HL-60/S4 treated with phorbol 12-myristate 13-acetate at 8.2 ng/mL for 4 days and 3 days (cell line): ENCODE measurements at regions not wholly inside any gene's neighbourhood (a gene's known extent, or its start where the extent isn't known, plus 50 kb on each side); places are given as distances from the start of the nearest gene placed in this dataset.
"Not testable (repeated sequence)": the region's sequence is repeated elsewhere in the genome, so short reads cannot be mapped to it uniquely, and the experiment has no call there.

Experiments used
- in situ Hi-C: fragments of 300-500 bp; cut with MboI; formaldehyde crosslinking; loops from 2 replicates; pipeline ENCODE4 v1.15.0; 2022; ENCODE audit warnings: low sequenced_read_pairs

DNA sequence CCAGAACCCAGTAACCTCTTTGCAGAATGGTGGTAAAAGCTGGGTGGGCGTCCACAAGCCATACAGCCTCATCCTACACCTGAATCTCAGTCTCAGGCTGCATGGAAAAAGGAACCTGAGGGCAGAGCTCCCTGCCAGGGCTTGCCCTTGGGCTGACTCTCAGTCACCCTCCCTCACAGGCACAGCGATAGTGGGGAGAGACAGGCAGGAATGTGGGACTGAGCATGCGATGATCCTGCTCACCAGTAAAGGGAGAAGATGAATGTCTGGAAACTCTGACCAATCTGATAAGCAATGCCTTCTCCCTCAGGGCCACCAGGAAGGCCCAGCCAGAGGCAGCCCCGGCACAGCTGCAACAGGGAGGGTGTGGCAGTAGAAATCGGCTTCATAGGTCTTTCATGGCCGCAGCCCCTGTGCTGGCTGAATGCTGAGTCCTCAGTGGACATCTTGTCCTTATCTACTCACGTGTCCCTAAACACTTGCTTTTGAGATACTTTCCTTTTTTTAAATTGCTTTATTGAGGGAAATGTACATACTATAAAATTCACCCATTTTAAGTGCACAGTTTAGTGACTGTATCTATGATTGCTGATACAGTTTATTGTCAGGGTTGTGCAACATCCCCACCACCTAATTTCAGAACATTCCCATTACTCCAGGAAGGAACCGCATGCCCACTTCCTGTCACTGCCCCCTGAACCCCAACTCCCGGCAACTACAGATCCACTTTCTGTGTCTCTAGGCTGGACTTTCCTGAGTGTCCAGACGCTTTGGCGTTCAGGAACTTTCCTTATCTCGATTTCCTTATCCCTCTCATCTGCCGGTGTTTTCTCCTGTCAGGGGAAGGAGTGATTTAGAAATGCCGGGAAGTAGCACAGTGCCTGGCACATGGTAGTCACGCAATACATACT is 258.1 kb downstream of the PCNX1 start:
- in situ Hi-C loops = no loop called here

DNA sequence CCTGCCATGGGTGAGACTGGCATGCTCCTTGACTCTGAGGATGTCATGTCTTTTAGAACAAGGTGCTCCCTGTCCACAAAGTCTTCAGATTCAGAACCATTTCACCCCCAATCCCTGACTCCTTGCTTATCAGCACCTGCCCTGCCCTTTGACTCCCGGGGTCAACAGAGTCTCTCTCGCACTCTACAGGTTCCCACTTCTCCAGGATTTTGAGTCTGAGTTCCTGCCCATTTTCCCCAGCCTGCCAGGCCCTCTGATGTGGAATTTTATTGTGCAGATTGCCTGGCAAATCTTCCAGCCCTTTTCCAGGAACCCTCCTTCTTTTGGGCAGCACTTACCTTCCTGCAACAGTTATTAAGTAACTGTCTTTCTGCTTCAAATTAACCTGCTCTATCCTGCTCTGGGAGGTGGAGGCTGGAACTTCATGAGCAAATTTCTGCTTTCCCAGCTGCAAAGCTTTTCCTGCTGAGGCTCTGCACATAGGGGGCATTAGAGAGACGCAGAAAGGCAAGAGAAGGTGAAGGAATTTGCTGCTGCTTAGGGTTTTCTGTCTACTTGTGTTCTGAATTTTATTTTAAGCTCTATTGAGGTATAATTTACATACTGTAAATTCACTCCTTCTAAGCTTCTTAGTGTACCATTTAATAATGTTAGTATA is 259.1 kb downstream of the PCNX1 start:
- in situ Hi-C loops = no loop called here

DNA sequence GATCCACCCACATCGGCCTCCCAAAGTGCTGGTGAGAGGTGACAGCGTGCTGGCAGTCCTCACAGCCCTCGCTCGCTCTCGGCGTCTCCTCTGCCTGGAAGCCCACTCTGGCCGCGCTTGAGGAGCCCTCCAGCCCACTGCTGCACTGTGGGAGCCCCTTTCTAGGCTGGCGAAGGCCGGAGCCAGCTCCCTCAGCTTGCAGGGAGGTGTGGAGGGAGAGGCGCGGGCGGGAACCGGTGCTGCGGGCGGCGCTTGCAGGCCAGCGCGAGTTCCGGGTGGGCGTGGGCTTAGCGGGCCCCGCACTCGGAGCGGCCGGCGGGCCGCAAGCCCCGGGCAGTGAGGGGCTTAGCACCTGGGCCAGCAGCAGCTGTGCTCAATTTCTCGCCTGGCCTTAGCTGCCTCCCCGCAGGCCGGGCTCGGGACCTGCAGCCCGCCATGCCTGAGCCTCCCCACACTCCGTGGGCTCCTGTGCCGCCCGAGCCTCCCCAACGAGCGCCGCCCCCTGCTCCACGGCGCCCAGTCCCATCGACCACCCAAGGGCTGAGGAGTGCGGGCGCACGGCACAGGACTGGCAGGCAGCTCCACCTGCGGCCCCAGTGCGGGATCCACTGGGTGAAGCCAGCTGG is 260.2 kb downstream of the PCNX1 start:
- in situ Hi-C loops = not testable (repeated sequence)

DNA sequence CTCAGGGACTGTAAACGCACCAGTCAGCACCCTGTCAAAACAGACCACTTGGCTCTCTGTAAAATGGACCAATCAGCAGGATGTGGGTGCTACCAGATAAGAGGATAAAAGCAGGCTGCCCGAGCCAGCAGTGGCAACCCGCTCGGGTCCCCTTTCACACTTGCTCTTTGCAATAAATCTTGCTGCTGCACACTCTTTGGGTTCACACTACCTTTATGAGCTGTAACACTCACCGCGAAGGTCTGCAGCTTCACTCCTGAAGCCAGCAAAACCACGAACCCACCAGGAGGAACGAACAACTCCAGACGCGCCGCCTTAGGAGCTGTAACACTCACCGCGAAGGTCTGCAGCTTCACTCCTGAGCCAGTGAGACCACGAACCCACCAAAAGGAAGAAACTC is 260.9 kb downstream of the PCNX1 start:
- in situ Hi-C loops = not testable (repeated sequence)

DNA sequence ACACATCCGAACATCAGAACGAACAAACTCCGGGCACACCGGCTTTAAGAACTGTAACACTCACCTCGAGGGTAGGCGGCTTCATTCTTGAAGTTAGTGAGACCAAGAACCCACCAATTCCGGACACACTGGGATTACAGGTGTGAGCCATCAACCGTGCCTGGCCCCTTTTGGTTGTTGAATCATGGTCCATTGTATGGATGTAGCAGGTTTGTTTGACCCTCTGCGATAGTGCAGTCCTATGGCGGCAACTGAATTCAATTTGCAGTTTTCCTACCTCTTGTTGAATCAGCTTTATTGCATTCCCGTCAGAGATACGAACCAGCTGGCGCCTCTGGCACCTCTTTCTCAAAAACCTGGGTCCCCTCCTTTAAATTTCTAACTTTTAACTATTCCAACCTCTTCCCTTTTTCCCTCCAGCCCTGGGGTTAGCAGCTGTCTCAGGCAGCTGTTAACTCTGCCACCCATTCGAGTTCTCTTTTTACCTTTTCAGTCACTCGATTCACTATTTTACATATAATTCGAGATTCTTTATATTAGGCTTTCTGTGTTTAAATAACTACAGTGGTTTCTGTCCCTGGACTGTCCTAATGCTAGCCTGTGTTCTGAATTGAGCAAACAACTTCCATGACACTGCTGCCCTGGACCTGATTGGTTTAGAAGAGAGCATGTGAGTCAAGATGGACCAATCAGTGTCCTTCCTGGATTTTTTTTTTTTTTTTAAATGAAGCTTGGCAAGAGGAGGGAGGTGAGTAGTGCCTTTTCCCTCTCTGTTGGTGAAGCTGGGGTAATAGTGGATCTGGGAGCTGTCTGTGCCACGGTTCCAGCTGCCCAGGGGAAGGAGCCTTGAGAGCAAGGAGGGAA is 261.5 kb downstream of the PCNX1 start:
- in situ Hi-C loops = no loop called here

DNA sequence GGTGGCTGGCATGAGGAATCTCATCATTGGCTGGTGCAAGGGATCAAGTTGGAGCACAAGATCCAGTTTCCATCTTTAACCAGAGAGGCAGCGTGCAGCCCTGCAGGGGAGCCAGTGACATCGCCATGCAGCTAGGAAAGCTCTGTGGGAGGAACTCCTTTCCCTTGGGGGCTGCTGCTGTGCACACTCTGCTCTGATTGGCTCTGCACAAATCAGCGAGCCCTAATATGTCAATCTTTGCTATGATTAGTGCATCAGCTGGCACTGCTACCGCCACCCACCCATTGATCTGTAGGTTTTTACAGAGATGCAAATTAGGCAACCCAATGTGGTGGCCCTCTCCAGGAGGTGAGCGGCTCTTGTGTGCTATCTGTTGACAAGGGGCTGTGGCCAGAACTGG is 262.6 kb downstream of the PCNX1 start:
- in situ Hi-C loops = no loop called here

DNA sequence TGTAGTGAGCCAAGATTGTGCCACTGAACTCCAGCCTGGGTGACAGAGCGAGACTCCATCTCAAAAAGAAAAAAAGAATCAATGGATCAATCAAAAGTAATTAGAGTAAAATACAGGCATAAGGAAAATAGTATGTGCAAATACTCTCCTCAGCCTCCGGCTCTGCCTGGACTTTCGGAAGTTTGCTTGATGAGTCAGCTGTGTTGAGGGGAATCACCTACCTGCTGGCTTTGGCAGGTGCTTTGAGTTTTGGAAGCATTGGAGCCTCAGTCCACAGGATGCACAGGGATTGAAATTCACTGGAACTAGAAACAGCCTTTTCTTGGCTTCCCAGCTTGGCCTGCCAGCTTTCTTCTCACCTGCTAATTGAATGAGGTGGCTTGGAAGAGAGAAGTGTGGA is 268.2 kb downstream of the PCNX1 start:
- in situ Hi-C loops = no loop called here

DNA sequence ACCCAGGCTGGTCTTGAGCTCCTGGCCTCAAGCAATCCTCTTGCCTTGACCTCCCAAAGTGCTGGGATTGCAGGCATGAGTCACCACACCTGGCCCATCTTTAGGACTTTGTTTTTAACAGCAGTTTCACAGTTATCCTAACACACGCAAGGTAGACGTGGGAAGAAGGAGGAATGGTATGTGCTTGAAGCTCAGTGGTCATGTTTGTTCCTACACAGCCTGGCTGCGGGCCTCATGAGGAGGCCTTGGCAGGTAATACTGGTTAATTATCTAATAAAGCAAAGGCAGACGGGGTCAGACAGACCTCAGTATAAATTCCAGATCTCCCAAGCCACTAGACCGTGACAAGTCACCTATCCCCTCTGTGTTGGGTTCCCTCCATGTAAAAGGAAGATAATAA is 271.8 kb downstream of the PCNX1 start:
- in situ Hi-C loops = no loop called here

DNA sequence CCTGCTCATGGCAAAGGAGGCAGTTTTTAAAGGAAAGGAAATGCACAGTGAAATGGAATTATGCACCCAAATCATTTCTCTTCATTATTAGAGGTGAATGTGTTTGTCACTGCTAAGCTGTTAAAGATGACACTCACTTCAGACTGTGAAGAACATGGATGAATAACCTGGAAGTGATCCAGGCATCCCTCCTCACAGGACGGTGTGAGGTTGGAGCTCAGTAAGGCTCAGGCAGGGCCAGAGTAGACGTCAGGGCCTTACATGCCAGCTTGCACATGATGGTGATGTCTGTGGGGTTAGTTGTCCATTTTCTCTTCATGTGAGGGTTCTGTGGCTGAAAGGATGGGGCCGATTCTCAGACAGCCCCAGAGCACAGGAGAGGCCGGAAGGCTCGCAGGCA is 273.1 kb downstream of the PCNX1 start:
- in situ Hi-C loops = no loop called here

DNA sequence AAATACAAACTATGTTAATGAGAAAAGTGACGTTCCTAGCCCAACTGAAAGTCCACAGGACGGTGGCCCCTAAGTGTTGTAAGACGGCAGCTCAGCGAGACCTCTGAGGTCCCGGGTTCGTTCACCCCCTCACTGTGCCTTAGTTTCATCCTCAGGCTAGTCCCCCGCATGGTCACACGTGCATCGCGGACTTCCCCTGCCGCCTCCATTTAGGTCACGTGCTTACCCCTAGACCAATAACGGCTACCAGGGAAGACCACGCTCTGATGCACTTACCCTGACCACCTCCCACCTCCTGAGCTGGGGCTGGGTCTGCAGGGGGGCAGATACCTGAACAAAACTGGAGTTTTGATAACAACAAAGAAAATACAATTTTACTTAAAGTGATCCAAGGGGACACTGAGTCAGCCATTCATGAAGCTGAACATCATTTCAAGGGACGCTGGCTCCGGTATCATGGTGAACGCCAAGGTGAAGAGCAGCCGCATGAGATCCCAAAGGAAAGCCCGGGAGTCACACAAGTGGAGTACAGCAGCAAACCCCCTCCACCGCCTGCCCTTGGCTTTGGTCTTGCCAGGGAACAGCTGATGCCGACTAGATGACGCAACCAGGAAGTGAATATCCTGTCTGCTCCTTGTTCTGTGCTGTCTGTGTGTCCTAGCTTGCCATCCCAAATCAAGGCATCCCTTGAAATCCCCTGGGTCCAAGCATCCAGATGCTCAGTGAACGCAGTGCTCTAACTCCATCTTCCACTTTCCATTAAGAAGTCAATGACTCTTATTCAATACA is 274.1 kb downstream of the PCNX1 start:
- in situ Hi-C loops = no loop called here

DNA sequence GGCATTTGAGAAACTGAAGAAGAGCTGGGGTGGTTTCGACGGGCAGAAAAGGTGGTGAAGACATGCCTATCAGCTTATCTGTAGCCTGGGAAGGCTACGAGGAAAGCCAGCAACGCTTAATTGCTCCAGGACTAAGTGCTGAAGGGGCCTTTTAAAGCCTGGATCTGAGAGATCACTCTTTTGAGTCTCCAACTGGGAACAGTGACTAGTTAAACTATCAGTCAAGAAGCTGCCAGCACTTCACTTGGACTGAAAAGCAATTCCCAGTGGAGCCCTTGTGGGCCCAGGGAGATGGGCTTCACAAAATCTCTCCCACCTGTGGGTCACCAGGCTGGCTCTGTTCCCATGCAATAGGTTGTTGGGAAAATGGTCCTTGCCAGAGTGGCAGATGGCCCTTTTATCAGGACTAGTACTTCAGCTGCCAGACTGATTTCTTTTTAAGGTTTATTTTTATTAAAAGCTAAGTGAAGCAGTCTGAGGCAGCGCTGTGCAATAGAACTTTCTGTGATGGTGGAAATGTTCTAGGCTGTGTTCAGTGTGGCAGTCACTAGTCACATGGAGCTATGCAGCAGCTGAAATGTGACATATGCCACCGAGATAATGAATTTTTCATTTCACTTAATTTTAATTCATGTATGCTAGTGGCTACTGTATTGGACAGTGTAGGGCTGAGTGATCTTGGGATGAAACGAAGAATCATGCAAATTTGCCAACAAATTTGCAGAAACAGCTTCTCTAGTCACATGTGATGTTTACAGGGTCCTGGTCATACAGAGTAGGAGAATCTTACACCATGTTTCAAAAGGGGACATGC is 276.8 kb downstream of the PCNX1 start:
- in situ Hi-C loops = no loop called here

DNA sequence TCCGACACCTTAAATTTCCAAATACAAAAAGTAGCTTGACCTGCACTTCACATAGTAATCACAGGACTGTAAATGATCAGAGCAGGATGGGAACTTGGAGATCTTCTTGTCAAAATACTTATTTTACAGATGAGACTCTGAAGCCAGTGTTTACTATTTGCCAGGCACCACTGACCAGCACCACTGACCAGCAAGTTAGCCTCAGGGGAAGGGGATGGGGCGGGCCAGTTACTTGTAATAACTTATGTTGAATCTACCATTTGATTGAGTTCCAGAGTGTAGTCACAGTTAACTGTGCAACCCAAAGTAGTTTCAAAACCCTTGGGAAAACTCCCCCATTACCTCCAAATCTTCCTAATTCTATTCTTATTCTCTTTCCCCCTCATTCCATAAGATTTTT is 278.4 kb downstream of the PCNX1 start:
- in situ Hi-C loops = no loop called here

DNA sequence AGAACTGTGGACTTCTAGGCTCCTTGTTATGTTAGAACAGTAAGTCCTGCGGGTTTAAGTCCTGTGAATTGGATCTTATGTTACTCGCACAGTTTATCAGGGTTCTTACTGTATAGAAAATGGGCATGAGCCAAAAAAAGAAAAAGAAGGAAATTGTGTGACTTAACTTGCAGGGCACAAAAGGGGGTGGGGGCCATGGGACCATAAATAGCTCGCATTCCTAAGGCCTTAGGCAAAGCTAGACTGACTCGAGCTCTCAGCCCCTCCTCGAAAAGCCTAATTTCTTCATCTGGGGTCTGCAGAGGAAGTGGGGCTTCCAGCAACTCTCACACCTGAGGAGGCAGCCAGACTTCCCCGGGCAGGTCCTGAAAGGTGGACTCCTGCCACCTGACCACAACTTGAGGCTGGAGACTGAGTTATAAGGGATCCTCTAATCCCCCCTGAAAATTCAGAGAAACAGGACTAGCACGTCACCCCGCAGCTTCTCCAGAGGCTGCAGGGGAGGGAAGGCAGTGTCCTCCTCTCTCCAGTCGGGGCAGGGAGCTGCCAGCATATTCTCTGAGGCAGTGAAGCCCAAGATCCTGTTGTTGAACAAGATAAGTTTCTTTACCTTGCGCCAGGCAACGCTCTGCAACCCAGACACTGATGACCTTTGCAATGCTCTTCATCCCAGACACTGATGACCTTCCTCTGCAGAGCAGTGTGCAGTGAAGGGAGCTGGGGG is 280.5 kb downstream of the PCNX1 start:
- in situ Hi-C loops = no loop called here

DNA sequence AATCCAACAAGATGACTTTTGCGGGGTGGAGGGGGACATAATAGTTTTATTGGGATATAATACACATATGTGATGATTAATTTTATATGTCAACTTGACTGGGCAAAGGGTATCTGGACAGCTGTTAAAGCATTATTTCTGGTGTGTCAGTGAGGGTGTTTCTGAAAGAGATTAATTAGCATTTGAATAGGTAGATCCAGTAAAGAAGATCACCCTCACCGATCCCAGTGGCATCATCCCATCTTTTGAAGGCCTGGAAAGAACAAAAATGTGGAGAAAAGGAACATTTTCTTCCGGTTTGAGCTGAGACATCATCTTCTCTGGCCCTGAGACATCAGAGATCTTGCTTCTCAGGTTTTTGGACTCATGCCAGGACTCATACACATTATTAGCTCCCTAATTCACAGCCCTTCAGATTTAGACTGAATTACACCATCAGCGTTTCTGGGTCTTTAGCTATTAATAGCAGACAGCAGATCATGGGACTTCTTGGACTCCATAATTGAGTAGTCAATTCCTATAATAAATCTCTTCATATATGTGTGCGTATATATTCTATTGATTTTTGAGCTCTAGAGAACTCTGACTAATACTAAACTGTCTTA is 283.6 kb downstream of the PCNX1 start:
- in situ Hi-C loops = no loop called here

DNA sequence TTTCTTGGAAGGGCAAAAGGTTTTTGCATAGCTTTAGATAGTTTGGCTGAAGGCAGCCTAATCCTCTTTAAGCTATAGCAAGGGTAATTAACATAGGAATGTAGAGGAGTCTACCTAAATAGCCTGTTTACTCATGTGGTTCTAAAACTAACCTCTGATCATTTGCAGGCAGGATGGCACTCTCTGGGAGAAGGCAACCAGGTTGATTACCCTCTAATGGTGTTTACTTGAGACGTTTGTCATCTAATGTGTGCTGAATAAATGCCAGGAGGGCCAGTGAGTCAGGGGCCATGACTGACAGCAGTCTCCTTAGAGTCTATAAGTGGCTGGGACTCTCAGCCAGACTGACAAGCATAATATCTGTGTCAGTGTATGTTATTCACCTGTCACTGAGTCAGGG is 286.4 kb downstream of the PCNX1 start:
- in situ Hi-C loops = no loop called here

DNA sequence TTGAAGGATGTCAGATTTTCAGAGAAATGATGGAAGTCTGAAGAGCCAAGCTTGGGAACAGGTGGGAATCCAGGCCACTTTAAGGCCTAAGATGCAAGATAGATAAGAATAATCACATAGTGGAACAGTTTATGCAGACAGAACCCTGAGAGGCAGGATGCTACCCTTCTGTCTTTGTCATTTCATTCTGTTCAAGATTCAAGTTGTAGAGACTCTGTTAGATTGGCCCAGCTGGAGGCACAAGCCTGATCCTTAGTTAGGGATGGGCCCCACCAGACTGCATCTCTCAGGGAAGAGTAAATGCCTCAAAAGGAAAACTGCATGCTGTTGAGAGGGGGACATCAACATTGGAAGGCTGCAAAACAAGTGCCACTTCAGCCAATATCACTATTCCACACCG is 287.0 kb downstream of the PCNX1 start:
- in situ Hi-C loops = no loop called here

DNA sequence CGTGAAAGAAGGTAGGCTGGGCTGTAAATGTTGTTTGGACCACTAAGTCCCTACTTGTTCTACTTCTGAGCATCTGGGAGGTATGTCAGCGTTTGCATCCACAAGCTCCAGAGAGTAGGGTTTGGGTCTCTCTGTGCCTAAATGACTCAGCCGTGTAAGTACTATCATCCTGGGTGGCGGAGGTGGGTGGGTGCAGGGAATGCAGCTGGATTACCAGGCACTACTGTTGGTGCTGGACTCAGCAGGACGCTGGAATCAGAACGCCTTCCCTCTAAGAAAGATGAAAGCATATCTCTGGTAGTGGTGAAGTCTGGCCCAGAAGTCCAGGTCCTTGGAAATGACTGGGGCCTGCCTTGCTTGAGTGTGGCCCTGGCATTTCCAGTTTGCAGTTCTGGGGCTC is 289.7 kb downstream of the PCNX1 start:
- in situ Hi-C loops = no loop called here

DNA sequence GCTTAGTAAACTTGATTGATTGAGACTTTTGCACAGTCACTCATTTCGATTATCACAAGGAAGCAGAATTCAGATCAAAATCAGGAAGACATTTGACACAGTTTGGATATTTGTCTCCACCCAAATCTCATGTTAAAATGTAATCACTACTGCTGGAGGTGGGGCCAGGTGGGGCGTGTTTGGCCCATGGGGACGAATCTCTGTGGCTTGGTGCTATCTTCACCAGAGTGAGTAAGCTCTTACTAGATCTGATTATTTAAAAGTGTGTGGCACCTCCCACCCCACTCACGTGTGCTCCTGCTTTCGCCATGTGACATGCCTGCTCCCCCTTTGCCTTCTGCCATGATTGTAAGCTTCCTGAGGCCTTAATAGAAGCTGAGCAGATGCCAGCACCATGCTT is 291.4 kb downstream of the PCNX1 start:
- in situ Hi-C loops = no loop called here
